Epidermal melanocyte (primary cell): ENCODE measurements at regions not wholly inside any gene's neighbourhood (a gene's known extent, or its start where the extent isn't known, plus 50 kb on each side); places are given as distances from the start of the nearest gene placed in this dataset.
"Not testable (repeated sequence)": the region's sequence is repeated elsewhere in the genome, so short reads cannot be mapped to it uniquely, and the experiment has no call there.

Source experiments
- DNase-seq: peaks from one replicate; pipeline ENCODE4 v3.0.0; 2011; ENCODE audit warnings: low spot score; ENCODE audit not compliant: insufficient read length

DNA sequence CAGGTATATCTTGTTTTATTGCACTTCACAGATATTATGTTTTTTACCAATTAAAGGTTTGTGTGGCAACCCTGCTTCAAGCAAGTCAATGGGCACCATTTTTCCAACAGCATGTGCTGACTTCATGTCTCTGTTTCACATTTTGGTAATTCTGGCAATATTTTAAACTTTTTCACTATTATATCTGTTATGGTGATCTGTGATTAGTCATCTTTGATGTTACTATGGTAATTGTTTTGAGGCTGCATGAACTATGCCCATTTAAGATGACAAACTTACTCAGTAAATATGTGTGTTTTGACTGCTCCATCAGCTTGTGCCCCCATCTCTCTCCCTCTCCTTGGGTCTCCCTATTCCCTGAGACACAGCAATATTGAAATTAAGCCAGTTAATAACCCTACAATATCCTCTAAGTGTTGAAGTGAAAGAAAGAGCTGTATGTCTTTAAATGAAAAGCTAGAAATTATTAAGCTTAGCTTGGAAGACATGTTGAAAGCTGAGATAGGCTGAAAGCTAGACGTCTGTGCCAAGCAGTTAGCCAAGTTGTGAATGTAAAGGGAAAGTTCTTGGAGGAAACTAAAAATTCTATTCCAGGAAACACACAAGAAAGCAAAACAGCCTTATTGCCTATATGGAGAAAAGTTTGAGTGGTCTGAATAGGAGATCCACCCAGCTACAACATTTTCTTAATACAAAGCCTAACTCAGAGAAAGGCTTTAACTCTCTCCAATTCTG, 365.1 kb downstream of the ATP23 start:
- DNase-seq: no peak

DNA sequence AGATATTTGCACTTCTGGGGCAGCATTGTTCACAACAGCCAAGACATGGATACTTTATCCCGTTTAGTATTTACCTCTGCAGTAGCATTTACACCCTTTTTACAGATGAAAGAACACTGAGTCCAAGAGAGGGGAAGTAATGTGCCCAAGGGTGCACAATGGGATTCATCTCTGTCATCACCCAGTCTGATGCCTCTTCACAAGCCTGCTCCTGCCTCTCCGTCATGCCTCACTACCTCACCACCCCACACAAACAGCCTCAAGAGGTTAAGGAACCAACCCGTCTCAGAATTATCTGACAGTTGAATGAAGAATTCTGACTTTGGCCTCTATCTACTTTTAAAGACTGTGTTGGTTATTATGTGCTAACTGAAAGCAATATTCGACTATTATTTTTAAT, 368.4 kb downstream of the ATP23 start:
- DNase-seq: no peak

DNA sequence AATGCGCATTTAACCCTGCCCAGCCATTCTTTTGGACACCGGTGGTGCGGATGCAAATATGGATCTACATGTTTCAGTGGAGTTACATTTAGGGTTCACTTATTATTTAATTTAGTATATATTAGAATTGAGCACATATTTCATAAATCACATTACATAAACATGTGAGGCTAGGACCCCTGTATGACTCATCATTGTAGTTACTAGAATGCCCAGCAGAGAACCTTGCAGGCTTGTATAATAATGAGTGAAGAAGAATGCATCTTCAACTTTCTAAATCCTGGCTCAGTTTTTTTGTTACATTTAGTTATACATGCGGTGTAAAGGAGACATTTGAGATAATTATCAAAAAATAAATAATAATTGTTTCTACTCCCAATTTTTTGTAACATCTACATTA, 369.0 kb downstream of the ATP23 start:
- no peak for DNase-seq

DNA sequence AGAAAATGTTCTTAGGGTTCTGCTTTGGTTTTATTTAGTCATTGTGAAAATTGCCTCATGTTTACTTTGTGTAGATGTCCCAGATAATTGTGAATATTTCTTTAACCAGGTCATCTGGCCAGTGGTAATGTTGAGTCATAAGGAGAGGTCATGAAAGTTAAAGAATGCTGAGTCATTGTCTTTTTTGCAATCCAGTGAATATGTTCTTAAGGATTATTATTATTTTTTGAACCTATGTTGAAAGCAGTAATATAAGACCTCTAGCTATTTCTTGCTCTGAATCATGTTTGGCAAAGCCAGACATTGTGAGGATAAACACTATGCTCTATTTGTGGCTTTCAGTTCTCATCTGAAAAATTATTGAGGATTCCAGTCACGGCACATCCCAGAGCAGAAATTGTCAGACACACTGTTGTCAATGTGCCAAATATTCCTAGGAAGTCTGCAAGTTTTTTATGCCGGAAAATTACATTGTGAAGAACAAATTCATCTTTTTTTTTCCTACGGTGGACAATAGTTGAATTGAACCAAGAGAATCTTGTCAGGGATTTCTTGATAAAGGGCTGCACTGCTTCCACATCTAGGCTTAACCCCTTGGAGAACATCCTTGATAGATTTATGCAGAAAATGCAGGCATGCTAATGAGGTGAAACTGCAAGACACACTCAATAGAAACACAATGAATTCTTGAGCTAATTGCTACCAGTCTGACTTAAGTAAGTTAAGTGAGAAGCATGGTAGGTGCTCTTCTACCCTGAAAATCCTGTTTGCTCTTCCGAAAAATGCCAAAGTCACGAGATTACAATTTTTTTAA, 369.6 kb downstream of the ATP23 start:
- DNase-seq: peak; percentile 48

DNA sequence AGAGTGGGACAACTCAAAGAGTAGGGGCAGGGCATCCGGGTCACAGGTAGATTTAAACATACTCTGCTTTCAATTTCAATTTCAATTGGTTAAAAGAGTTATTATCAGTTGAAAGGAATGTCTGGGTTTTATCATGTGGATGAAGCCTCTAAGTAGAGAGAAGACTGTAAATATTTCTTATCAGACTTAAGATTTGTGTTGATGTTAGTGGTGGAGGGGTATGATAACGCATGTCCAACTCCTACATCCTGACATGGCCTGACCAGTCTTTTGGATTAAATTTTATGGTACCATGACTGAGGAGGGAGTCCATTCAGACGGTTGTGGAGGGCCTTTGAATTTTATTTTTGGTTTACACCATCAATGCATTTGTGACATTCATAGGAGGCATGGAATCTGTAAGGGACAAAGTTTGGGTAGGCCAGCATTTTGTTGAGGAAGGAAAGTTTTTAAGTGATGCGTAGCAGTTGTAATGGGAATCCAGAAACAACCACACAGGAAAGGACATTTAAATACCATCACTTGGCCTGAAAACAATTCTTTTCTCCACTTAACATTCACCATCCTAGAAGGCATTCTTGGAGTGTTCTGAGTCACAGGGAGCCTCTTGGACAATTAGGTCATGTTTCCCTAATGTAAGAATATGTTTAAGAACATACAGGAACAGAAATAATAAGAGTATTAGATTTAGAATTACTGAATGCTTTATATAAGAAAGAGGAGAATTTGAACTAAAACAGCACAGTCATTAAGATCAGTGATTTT, 371.9 kb downstream of the ATP23 start:
- no peak for DNase-seq

DNA sequence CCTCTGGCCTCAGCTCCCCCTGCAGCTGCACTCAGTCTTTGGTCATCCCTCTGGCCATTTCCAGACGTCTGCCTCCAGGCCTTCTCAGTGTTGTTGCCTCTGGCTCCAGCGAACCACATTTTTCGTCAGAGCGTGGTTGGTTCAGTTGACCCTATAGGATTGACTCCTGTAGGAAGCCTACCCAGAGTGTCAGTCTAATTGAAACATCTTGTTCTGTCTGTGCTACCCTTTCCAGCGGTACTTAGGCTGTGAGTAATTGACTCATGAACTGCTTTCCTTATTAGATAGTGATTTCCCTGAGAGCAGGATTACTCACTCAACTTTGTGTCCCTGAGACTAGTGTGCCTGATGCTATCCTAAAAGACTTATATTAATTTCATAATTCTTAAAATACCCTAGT, 373.2 kb downstream of the ATP23 start:
- DNase-seq: no peak

DNA sequence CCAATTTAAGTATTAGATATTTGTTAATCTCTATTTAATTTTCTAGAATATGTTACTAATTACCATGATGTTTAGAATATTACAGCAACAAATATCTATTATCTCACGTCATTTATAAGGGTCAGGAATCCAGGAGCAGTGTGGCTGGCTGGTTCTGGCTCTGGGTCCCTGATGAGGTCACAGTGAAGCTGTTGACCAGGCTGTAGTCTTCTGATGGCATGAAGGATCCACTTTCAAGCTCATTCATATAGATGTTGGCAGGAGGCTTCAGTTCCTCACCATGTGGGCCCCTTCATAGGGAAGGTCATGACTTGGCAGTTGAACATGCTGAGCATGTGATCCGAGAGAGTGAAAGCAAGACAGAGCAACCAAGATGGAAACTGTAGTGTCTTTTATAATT, 375.6 kb downstream of the ATP23 start:
- DNase-seq: no peak

DNA sequence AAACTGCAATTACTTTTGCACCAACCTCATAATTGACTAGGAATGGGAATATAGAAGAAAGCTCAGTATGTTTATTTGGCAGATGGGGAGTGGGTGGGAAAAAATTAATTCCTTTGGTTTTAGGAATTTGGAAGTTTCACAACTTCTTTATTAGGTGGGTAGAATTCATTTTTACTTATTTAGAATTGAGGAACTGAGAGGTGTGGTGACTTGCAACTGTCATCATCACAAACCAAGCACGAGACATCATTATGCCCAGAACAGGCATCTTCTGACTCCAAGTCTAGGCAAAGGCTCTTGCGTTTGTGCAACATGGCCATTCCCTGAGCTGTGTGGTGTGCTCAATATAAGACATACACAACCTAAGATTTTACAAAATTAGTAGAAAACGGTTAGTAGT, 380.0 kb downstream of the ATP23 start:
- DNase-seq: no peak

DNA sequence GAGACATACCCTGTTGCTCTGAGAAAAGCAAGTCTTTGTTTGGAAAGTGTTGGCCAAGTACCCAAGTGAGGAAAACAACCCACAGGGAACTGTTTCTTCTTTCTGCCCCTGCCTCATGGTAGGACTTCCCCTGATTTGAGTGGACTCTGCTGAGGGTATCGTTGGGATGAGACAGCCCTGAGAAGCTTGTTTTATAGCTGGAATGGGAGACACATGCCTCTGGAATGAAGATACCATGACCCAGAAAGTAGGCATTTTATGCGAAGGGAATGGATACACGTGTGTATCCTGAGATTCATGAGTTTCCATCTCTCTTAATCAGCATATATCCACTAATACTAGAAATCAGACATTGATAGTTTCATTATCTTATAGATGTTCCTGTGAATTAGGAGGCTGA, 382.3 kb downstream of the ATP23 start:
- DNase-seq: no peak

DNA sequence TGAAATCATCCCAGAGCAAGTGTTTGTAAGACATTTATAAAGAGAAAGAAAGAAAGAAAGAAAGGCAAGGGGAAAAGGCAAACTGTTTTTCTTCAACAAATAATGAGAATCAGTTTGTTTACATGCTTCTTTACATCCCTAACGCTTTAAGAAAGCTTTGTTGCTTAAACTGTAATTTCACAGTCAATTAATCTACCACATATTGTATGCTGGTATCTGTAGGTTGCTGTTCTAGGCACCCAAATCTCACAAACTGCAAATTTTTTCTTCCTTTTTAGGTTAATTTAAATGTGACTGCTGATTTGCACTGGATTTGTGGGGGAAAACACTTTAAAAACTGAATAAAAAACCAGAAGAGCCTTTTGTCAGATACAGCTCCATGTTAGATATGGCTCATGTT, 384.2 kb downstream of the ATP23 start:
- no peak for DNase-seq

DNA sequence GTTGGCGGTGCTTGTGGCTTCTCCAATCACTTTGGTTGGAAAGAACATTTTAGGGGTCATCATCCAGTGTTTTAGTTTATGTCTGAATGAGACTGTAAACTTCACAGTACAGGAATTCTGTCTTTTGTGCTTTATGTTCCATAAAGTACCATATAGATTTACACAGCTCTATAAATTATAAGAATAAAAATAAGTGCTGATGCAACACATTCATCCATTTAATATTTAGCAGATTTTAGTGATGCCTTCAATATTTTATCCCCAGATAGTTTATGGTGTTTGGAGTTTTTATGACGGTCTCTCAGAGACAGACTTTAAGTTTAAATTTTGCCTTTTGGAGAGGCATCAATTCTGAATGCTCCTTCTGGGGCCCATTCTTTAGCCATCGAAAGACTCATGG, 385.2 kb downstream of the ATP23 start:
- no peak for DNase-seq

DNA sequence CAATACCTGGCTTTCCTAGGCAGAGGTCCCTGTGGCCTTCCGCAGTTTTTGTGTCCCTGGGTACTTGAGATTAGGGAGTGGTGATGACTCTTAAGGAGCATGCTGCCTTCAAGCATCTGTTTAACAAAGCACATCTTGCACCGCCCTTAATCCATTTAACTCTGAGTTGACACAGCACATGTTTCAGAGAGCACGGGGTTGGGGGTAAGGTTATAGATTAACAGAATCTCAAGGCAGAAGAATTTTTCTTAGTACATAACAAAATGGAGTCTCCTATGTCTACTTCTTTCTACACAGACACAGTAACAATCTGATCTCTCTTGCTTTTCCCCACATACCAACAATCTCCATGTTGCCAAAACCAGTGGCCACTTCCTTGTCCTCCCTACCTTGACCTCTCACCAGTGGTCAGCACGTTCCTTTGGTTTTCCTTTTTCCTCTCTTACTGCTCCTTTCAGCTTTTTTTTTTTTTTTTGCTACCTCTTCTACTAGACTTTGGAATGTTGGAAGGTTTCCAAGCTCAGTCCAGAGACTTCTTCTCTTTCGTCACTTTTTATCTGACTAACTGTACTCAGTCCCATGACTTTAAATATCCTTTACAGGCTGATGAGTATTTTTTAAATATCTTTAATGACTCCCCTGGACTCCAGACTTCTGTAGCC, 395.3 kb downstream of the ATP23 start:
- DNase-seq: not testable (repeated sequence)

DNA sequence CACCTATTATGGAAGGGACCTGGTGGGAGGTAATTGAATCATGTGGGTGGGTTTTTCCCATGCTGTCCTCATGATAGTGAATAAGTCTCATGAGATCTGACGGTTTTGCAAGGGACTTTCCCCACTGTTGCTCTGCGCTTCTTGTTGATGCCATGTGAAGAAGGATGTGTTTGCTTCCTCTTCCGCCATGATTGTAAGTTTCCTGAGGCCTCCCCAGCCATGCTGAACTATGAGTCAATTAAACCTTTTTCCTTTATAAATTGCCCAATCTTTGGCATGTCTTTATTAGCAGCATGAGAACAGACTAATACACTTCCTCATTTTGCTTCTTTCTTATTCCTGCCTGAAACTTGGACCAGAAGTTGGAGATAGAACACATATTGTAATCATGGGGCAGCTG, 396.2 kb downstream of the ATP23 start:
- DNase-seq: not testable (repeated sequence)

DNA sequence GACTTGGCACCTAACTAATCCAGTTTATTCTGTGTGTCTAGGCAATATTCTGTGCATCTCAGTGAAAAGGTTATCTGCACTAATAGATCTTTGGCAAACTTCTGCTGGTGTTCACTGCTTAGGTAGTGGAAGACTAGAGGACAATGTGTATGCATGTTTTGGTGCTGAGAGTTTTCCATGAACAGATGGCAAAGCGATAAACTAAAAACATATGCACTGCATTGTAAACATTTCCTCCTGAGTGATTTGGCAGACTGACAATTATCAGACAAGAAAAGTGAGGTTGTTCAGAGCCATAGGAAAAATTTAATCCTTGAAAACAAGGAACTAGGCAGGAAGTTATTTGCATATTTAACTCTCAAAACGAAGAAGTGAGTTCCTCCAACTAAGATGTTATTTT, 400.4 kb downstream of the ATP23 start:
- no peak for DNase-seq

DNA sequence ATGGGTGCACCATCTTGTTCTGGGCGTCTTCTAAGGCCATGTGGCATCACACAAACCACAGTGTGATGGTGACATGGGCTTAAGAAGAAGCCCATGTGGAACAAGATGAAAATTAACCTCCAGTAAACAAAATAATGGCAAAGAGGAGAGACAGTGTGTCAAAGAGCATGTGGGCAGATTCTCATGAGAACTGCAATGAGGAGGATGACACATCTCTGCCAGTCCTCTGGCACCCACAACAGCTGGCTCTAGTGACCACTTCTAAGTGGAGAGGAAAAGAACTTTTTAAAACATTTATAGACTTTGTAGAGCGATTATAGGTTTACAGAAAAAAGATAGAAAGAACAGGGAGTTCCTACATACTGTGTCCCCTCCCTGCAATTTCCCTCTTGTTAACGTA, 401.4 kb downstream of the ATP23 start:
- no peak for DNase-seq

DNA sequence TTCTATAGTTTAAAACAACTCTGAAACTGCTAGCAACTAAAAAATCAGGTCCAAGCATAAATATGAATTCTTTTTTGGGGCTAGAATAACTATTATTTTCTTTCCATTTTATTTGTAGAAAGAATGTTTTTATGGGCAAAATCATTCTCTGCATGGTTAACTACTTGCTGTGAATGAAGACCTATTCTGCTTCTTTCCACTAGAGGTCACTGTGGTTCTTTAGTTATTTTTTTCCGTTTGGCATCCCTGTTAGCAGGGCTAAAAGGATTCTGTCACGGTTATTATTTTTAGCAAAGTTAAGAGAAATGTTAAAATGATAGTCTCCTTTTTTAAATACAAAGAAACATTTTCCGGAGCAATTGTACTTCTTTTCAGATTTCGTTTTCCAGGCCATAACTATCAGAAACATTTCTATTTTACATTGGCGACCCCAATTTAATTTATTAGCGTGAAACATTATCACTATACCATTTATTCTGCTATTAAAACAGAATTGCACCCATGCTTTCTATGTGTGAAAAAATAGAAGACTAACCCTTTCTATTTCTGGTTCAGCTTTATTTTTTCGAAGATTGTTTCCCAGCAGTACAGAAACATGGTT, 404.8 kb downstream of the ATP23 start:
- DNase-seq: peak; percentile 39

DNA sequence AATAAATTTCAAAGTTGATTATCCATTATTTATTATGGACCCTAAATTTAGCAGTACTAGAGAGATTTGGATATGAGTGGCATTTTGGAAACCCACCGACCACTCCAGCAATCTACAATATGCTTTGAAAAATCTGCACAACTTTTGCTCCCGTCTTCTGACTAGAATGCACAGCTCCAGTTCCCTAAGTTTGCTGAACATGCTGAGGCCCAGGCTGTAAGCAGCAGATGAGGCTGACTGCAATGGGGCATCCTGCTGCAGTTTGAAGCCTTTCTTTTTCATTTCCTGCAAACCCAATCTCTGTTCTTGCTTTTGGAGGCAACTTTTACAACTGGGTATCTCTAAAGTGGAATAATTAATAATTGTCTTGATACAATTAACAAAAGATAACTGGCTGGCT, 405.8 kb downstream of the ATP23 start:
- no peak for DNase-seq

DNA sequence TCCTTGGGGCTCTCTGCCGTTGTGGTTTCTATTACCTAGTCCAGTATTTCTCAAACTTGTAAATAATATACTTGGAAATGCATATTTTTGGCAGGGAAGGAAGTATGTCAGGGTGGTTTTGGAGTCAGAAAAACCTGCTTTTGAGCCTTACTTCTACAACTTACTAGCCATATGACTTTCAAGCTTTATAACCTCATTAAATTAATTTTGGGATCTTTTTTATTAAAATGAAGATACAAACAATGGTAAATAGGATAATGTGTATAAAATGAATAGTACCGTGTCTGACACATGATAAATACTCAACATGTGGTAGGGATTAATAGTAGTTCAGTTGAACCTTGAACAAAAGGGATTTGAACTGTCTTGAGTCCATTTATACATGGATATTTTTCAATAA, 406.3 kb downstream of the ATP23 start:
- DNase-seq: no peak

DNA sequence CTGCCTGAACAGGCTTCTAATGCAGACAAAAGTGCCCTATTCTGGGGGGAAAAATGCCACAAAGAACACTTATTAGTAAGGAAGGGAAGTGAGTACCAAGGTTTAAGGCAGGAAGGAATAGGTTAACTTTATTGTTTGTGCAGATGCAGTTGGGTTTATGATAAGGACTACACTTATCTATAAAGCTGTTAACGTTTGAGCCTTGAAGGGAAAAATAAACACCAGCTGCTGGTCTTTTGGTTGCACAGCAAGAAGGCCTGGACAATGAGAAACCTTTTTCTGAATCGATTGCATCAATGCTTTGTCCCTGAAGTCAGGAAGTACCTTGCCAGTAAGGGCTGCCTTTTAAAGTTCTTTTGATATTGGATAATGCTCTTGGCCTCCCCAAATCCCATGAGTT, 407.8 kb downstream of the ATP23 start:
- DNase-seq: no peak

DNA sequence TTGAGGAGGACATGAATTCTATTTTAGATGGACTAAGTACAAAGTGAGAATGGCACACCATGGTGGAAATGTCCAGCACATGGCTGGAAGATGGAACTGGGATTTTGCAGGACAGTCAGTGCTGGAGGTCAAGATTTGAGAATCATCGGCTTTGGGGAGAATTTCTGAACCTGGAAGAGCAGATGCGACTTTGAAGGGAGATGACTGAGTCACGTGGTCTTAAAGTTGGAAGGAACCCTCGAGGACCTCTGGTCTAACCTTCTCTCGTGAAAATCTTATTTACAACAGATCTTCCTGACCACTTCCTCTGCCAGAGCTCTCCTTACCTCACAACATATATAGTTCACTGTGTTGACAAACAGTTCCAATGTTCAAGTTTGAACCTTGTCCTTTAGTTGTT, 415.4 kb downstream of the ATP23 start:
- DNase-seq: no peak

DNA sequence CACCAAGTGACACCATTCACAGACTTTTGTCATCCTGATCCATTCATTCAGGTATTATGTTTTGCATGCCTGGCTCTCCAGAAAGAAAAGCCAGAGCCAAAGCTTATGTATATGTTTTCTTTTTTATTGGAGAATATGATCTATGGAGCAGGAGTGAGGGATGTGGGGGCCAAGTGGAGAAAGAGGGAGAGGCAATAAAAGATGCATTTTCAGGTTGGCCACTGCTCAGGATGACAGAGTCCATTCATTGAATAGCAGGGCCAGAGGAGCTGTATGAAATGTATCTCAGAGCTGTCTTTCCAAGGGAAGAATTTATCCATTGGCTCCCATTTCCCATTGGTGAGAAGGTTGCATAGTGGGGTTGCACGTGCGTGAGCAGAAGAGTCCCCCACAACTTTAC, 416.1 kb downstream of the ATP23 start:
- no peak for DNase-seq
